Esophagus squamous epithelium (tissue), 5 donors: ENCODE measurements at regions not wholly inside any gene's neighbourhood (a gene's known extent, or its start where the extent isn't known, plus 50 kb on each side); places are given as distances from the start of the nearest gene placed in this dataset.

Experiments used
- DNase-seq: peaks from one replicate; lab custom pipeline; 2025; lab: John Stamatoyannopoulos, UW
- H3K27ac ChIP-seq, 4 donors: fragments of 200-600 bp; sonication (generic); one replicate each; pipeline ENCODE4 v1.5.1; 2016 to 2019; ENCODE audit warnings: mild to moderate bottlenecking in 1 of 4
- H3K27me3 ChIP-seq, 4 donors: fragments of 200-600 bp; sonication (generic); 1 replicate in 3 of 4; 2 replicates in 1 of 4; pipeline versions ENCODE4 v1.5.1 to v1.6.0; 2017 to 2021; ENCODE audit warnings: antibody characterized with exemption in 1 of 4
- H3K36me3 ChIP-seq, 3 donors: fragments of 200-600 bp; sonication (generic); one replicate each; pipeline ENCODE4 v1.5.1; 2016 to 2019
- H3K4me1 ChIP-seq, 3 donors: fragments of 200-600 bp; sonication (generic); one replicate each; pipeline ENCODE4 v1.5.1; 2017 to 2019
- H3K4me3 ChIP-seq, 4 donors: fragments of 200-600 bp; sonication (generic); 1 replicate in 3 of 4; 2 replicates in 1 of 4; pipeline ENCODE4 v1.5.1; 2016 to 2019; ENCODE audit warnings: mild to moderate bottlenecking in 2 of 4, moderate library complexity in 1 of 4
- H3K9me3 ChIP-seq, 3 donors: fragments of 200-600 bp; sonication (generic); one replicate each; pipeline ENCODE4 v1.5.1; 2016 to 2019
- CTCF ChIP-seq, 6 experiments: fragments of 450-650 bp in 4 of 6; fragments of 200-600 bp in 2 of 6; sonication (generic) in 2 of 6; IDR thresholded peaks; one replicate each; pipeline ENCODE4 v1.5.1; 2016 to 2019; ENCODE audit warnings: antibody characterized with exemption in 6 of 6, mild to moderate bottlenecking in 4 of 6, moderate library complexity in 4 of 6
- POLR2A ChIP-seq, 4 donors: fragments of 450-650 bp; IDR thresholded peaks; one replicate each; pipeline ENCODE4 v1.6.1; 2017; ENCODE audit warnings: antibody characterized with exemption in 4 of 4, mild to moderate bottlenecking in 4 of 4, moderate library complexity in 3 of 4
- WGBS, 2 donors: methylation state at CpG; one replicate each; pipeline ENCODE4 v1.1.5; 2018; 5-methylcytosine and 5-hydroxymethylcytosine counted together
- intact Hi-C: fragments of 100-400 bp; cut with DNase I; formaldehyde crosslinking; loops from one replicate; pipeline ENCODE4 v1.15.0; 2022
- donor health status: DM: yes; HTN: yes; CAD: no.

DNA sequence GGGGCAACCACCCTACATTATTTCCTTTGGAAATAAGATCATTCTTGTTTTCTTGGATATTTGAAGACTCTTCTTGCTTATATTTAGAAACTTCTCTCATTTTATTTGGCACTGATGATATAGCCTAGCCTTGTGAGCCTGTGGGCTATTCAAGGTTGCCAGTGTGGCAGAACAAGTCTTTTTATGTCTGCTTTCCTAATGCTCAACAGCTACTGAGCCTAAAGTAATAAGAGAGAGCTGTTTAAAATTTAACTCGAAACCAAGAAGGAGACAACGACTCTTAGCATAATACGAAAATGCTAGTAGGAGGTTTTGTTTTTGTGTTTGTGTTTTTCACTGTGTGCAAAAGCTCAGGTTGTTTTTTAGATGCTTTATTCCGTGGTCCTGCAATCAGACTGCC lies 104.0 kb upstream of the CPM start:
- Histone ChIP-seq H3K4me3 (no peak overlapping the region), H3K4me1 (no peaks in the 10 kb centered on the region), H3K9me3 (no peaks in the 10 kb centered on the region), H3K27ac (no peak overlapping the region), H3K36me3 (no peaks in the 10 kb centered on the region), H3K27me3 (no peaks in the 10 kb centered on the region)
- no peak for DNase-seq
- intact Hi-C loops = no loop called here
- TF ChIP-seq CTCF (IDR thresholded peaks at IDR 0.05) (no peak), POLR2A (IDR thresholded peaks at IDR 0.05) (no peak)
- 65 to 74% methylated on average over 4 of the region's 4 CpGs for WGBS, 2 donors

GRCh38 chr12:69039911-69040310 lies 106.9 kb upstream of the CPM start:
- Histone ChIP-seq H3K27ac (no peak overlapping the region), H3K4me3 (no peak overlapping the region), H3K9me3 (no peaks in the 10 kb centered on the region), H3K27me3 (no peaks in the 10 kb centered on the region), H3K36me3 (no peaks in the 10 kb centered on the region), H3K4me1 (peaks cover 0 to 3% (median 0%) of the 10 kb centered on the region in 3 donors)
- no peak for TF ChIP-seq POLR2A (IDR thresholded peaks at IDR 0.05)
- TF ChIP-seq CTCF (IDR thresholded peaks at IDR 0.05) = no peak
- intact Hi-C loops = no loop called here
- WGBS, 2 donors = 68 to 90% methylated on average over 2 of the region's 2 CpGs
- DNase-seq = no peak

DNA sequence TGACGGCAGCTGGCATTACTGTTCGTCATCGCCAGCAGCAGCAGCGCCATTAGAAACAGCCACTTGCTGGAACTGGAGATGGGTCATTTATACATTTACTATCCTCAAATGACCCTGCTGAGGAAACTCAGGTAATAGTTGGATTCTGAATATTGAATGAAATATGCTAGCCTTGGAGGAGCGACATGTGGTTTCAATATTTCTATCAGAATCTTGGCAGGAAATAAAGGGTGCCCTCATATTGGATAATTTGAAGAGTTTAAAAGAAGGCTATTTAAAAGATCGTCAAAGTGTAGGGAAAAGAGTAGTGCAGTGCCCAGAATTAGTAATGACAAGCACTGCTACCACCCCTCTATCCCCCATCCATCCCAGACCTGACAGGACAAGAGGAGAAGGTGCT lies 109.6 kb upstream of the CPM start:
- no peaks in the 10 kb centered on the region for H3K27me3 ChIP-seq
- H3K27ac ChIP-seq = no peak overlapping the region
- no peak for TF ChIP-seq POLR2A (IDR thresholded peaks at IDR 0.05)
- no peak for TF ChIP-seq CTCF (IDR thresholded peaks at IDR 0.05)
- no peak for DNase-seq
- no peak overlapping the region for H3K4me3 ChIP-seq
- H3K4me1 ChIP-seq = peaks cover 0 to 7% (median 0%) of the 10 kb centered on the region in 3 donors
- WGBS, 2 donors = 83 to 88% methylated on average over 6 of the region's 6 CpGs
- no peaks in the 10 kb centered on the region for H3K36me3 ChIP-seq
- intact Hi-C loops = no loop called here
- no peaks in the 10 kb centered on the region for H3K9me3 ChIP-seq

DNA sequence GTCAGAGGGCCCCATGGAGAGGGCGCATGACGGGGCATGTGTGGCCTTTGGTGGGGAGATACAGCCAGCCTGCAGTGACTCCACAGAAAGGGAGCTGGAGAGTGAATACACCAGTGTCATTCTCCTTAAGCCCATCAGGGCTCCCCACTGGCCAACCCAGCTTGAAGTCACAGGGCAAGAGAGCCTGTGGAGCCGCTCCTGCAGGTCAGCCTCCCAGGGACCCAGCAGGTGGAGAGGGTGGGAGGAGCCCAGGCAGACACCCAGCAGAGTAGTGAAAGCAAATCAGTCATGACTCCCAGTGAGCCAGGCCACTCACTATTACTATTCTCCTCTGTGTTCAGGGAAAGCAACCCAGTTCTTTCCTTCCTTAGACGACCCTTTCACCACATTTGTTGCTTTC lies 110.0 kb upstream of the CPM start:
- DNase-seq = no peak
- H3K27ac ChIP-seq = no peak overlapping the region
- TF ChIP-seq CTCF (IDR thresholded peaks at IDR 0.05) (no peak), POLR2A (IDR thresholded peaks at IDR 0.05) (no peak)
- WGBS, 2 donors = 64 to 78% methylated on average over 4 of the region's 4 CpGs
- H3K27me3 ChIP-seq = no peaks in the 10 kb centered on the region
- H3K36me3 ChIP-seq = no peaks in the 10 kb centered on the region
- H3K9me3 ChIP-seq = no peaks in the 10 kb centered on the region
- no peak overlapping the region for H3K4me3 ChIP-seq
- peaks cover 0 to 7% (median 0%) of the 10 kb centered on the region in 3 donors for H3K4me1 ChIP-seq
- intact Hi-C loops = no loop called here

DNA sequence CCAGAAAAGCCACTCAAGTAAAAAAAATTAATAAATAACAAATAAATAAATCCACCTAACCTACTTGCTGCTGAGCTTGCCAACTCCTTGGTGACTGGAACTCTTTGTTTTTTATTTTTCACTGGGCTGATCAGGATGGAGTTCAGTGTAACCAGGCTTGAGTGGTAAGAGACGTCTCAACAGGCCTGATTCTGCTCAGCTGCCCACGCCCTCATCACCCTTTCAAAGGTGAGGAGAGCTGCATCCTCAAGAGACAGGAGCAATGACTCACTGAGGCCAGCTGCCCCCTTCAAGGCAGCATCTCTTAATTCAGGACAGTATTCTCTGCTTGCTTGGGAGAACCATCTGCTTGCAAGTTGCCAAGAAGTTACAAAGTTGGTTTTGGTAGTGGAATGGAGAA lies 111.9 kb upstream of the CPM start:
- intact Hi-C loops = no loop called here
- DNase-seq = no peak
- TF ChIP-seq POLR2A (IDR thresholded peaks at IDR 0.05) = no peak
- no peak for TF ChIP-seq CTCF (IDR thresholded peaks at IDR 0.05)

More for the DNA sequence above, 111.9 kb upstream of the CPM start:
- Histone ChIP-seq H3K4me1 (peaks cover 0 to 7% (median 0%) of the 10 kb centered on the region in 3 donors), H3K4me3 (no peak overlapping the region), H3K27me3 (no peaks in the 10 kb centered on the region), H3K36me3 (no peaks in the 10 kb centered on the region), H3K9me3 (no peaks in the 10 kb centered on the region), H3K27ac (no peak overlapping the region)
- 33 to 68% methylated on average over 2 of the region's 2 CpGs for WGBS, 2 donors
